ENCODE measurements at regions not wholly inside any gene's neighbourhood (a gene's known extent, or its start where the extent isn't known, plus 50 kb on each side); places are given as distances from the start of the nearest gene placed in this dataset.

DNA sequence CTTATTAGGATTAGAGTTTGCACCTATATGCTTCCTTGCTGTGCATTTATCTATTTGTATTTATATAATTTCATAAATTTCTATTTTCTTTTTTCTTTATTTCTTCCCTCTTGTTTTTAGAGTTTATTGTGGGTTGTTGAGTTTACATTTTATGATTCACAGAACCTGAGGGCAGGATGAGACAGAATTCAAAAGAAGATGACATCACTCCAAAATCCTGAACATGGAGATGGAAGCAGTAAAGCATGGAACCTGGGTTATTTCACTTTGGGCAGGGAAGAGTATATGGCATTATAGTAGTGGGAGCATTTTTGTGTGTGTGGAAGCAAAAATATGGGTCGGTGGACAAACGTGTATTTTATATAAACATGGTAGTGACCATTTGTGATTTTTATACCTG, 157.5 kb downstream of the RFX6 start:
- no peak overlapping the region for H3K27ac Mint-ChIP-seq

DNA sequence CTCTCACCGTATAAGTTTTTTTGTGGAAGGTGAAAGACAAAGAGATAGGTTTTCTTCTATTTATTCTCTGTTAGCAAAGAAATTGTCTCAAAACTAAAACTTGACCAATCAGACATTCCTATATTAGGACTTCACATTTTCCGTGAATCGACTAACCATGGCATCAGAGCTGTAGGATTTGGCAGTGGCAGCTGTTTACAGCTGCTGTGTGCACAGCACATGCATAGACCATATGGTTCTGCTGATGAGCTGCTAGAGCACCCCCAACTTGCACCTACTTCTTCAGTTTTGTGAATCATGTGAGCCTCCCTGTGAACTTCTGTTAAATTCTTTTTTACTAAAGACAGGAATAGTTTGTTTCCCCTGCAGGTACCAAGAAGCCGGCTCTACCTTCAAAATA, 157.9 kb downstream of the RFX6 start:
- no peak for ATAC-seq
- no peaks in the 10 kb centered on the region for H3K36me3 Mint-ChIP-seq

More for the DNA sequence above, 157.5 kb downstream of the RFX6 start:
- peaks cover 8% of the 10 kb centered on the region for H3K9me3 Mint-ChIP-seq
- no peak overlapping the region for H3K4me3 Mint-ChIP-seq
- DNase-seq (ENCODE audit: low spot score in 2 of 2) = no peak
- H3K4me1 Mint-ChIP-seq = no peaks in the 10 kb centered on the region
- ATAC-seq = no peak
- H3K36me3 Mint-ChIP-seq = no peaks in the 10 kb centered on the region

DNA sequence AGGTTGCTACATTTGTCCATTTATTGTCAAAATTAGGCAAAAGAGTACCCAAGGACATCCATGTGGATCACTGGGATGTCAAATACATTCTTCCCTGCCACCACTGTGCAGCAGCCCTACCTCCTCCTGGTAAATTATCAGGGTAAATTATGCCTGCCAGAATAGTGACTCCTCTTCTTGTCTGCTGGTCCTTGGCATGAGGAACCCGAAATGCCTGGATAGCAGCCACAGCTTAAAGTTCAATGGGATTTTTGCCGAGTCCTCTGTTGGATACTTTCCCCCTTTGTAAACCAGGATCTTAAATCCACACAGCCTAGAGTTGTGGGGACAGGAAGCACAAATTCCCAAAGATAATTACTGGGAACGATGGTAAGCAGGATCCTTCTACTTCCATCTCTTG, 173.3 kb downstream of the RFX6 start:
- Mint-ChIP-seq H3K9me3 (peaks cover 15% of the 10 kb centered on the region), H3K27ac (no peak overlapping the region), H3K4me3 (no peak overlapping the region), H3K4me1 (no peaks in the 10 kb centered on the region), H3K36me3 (no peaks in the 10 kb centered on the region)
- ATAC-seq = no peak
- no peak for DNase-seq (ENCODE audit: low spot score in 2 of 2)

More for the DNA sequence above, 157.9 kb downstream of the RFX6 start:
- H3K4me3 Mint-ChIP-seq = no peak overlapping the region
- H3K9me3 Mint-ChIP-seq = peaks cover 8% of the 10 kb centered on the region
- H3K4me1 Mint-ChIP-seq = no peaks in the 10 kb centered on the region
- DNase-seq (ENCODE audit: low spot score in 2 of 2) = no peak
- no peak overlapping the region for H3K27ac Mint-ChIP-seq

DNA sequence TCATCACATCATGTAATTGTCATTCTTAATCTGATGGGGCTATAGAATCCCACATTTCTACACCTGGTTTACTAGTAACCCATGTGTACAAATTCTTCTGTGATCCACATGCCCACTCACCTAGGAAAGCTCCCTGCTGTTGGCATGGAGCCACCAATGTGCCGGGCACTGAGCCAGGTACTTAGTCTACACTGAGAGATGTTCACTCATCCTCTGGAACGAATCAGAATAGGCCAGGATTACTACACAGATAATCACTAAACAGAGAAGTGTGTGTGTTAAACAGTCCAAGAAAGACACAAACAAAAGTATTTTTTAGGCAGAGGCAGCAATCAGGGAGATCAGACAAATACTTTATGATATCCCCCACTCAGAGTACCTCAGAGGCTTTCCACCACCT, 193.2 kb upstream of the VGLL2 start:
- Mint-ChIP-seq H3K27ac (no peak overlapping the region), H3K4me1 (no peaks in the 10 kb centered on the region), H3K4me3 (no peak overlapping the region), H3K9me3 (peaks cover 12% of the 10 kb centered on the region), H3K36me3 (no peaks in the 10 kb centered on the region)
- DNase-seq (ENCODE audit: low spot score in 2 of 2) (no peak), ATAC-seq (no peak)

DNA sequence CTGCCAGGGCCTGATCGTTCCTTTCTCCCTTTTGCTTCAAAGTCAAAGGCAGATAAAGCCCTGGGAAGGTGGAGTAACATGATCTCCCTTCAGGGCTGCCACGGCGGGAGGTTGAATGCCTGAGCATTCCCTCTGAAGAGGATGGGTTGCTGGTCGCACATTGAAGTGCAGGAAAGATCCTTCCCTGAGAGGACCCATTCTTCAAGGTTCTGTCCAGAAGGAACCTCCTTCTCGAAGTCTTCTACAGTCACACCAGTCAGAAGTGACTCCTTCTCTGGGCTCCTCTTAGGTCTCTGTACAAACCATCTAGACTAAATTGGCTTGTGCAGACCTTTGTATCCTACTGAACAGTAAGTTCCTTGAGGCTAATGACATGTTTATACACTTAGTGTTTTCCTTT, 192.6 kb upstream of the VGLL2 start:
- peaks cover 12% of the 10 kb centered on the region for H3K9me3 Mint-ChIP-seq

DNA sequence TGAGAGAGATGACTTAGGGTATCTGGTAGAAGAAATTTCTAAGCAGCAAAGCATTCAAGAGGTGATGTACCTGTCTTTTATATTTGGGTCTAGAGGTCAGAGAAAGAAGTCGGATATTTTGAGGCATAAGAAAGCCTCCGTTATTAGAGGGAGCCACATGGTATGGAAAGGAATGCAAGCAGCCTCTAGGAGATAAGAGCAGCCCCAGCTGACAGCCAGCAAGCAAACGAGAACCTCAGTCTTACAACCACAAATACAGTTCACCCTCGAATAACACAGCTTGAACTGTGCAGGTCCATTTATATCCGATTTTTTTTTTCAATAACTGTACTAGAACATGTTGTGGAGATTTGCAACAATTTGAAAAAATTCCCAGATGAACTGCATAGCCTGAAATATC, 190.7 kb upstream of the VGLL2 start:
- DNase-seq (ENCODE audit: low spot score in 2 of 2) (no peak), ATAC-seq (no peak)
- H3K4me1 Mint-ChIP-seq = no peaks in the 10 kb centered on the region
- H3K36me3 Mint-ChIP-seq = no peaks in the 10 kb centered on the region
- no peak overlapping the region for H3K27ac Mint-ChIP-seq
- H3K4me3 Mint-ChIP-seq = no peak overlapping the region
- H3K9me3 Mint-ChIP-seq = peaks cover 12% of the 10 kb centered on the region

More for the DNA sequence above, 192.6 kb upstream of the VGLL2 start:
- H3K36me3 Mint-ChIP-seq = no peaks in the 10 kb centered on the region
- H3K27ac Mint-ChIP-seq = no peak overlapping the region
- H3K4me3 Mint-ChIP-seq = no peak overlapping the region
- no peak for DNase-seq (ENCODE audit: low spot score in 2 of 2)
- no peaks in the 10 kb centered on the region for H3K4me1 Mint-ChIP-seq
- no peak for ATAC-seq

DNA sequence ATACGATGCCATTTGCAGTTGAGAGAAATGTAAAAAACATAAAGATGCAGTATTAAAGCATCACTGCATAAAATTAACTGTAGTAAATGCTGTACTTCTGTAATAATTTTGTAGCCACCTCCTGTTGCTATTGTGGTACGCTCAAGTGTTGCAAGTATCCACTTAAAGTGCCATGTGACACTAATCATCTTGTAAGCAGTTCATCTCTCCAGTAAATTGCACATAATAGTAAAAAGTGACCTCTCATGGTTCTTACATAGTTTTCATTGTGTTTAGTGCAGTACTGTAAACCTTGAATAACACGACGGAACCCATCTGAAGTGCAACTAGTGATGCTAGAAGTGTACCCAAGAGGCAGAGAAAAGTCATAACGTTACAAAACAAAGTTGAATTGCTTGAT, 190.1 kb upstream of the VGLL2 start:
- no peak overlapping the region for H3K4me3 Mint-ChIP-seq
- no peak for DNase-seq (ENCODE audit: low spot score in 2 of 2)
- H3K4me1 Mint-ChIP-seq = no peaks in the 10 kb centered on the region
- H3K9me3 Mint-ChIP-seq = peaks cover 12% of the 10 kb centered on the region
- H3K36me3 Mint-ChIP-seq = no peaks in the 10 kb centered on the region
- ATAC-seq = no peak
- H3K27ac Mint-ChIP-seq = no peak overlapping the region

DNA sequence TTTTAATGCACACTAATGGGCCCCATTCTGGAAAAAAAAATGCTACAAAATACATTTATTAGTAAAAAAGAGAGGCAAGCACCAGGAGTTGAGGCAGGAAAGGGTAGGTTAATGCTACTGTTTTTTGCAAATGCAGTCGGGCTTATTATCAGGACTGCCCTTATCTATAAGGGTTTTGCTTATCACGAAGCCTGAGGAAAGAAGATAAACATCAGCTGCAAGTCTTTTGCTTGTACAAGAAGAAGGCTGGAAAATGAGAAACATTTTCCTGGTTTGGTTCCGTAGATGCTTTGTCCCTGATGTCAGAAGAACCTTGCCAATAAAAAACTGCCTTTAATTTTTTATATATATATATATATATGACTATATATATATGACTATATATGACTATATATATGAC, 189.3 kb upstream of the VGLL2 start:
- Mint-ChIP-seq H3K36me3 (no peaks in the 10 kb centered on the region), H3K27ac (no peak overlapping the region), H3K9me3 (peaks cover 12% of the 10 kb centered on the region), H3K4me1 (no peaks in the 10 kb centered on the region), H3K4me3 (no peak overlapping the region)
- ATAC-seq (no peak), DNase-seq (ENCODE audit: low spot score in 2 of 2) (no peak)

DNA sequence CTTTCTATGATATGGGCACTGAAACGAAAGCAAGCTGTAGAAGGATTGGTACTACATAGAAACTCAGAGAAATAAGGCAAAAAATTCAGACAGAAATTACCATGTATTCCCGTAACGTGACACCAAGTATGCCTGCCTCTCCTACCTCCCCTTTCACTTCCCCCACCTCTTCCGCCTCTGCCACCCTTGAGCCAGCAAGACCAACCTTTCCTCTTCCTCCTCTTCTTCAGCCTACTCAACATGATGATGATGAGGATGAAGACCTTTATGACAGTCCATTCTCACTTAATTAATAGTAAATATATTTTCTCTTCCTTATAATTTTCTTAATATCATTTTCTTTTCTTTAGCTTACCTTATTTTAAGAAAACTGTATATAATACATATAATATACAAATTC, 188.1 kb upstream of the VGLL2 start:
- H3K36me3 Mint-ChIP-seq = no peaks in the 10 kb centered on the region
- no peak overlapping the region for H3K4me3 Mint-ChIP-seq
- H3K4me1 Mint-ChIP-seq = no peaks in the 10 kb centered on the region
- ATAC-seq = no peak
- peaks cover 12% of the 10 kb centered on the region for H3K9me3 Mint-ChIP-seq
- H3K27ac Mint-ChIP-seq = no peak overlapping the region
- DNase-seq (ENCODE audit: low spot score in 2 of 2) = no peak

DNA sequence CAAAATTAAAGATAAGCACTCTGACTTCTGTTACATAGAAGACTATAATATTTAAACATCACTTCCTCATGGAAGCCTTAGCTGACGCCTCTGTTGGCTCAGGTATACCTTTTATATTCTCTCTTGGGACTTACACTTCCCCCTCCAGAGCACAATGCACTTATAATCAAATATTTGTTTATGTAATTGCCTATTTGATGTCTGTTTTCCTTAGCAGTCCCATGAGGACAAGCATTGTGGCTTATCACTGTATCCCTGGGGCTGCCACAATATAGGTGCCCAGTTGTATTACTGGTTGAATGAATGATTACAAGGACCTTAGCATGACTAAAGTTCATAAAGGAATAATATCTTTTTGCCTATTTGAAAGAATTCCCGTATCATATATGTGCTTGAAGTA, 186.7 kb upstream of the VGLL2 start:
- ATAC-seq (no peak), DNase-seq (ENCODE audit: low spot score in 2 of 2) (no peak)
- no peaks in the 10 kb centered on the region for H3K4me1 Mint-ChIP-seq
- H3K4me3 Mint-ChIP-seq = no peak overlapping the region
- peaks cover 9% of the 10 kb centered on the region for H3K9me3 Mint-ChIP-seq
- H3K36me3 Mint-ChIP-seq = no peaks in the 10 kb centered on the region
- no peak overlapping the region for H3K27ac Mint-ChIP-seq

DNA sequence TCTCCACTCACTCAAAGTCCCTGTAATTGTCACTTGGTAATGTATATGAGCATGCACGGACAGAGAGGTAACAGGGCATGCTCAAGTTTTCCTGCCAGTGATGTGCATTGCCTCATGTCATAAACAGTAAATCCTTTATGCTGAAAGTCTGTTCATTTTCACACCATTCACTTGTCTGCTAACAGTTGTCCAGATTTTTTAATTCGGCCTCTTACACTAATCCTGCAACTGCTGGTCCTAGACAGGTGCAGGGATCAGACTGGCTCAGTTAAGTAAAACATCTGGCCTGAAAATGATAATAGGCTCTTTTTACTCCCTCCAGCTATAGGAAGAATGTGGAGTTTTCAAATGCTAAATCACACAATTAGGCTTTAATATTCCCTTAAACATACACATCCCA, 185.4 kb upstream of the VGLL2 start:
- H3K27ac Mint-ChIP-seq = no peak overlapping the region
- no peak for ATAC-seq
- no peak overlapping the region for H3K4me3 Mint-ChIP-seq

DNA sequence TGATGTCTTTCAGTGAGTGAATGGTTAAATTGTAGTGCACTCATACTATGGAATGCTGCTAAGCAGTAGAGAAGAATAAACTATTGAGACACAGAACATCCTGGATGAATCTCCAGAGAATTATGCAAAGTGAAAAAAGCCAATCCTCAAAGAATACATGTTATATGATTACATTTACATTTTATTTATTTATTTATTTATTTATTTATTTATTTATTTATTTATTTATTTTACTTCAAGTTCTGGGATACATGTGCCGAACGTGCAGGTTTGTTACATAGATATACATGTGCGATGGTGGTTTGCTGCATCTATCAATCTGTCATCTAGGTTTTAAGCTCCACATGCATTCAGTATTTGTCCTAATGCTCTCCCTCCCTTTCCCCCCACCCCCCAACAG, 175.8 kb upstream of the VGLL2 start:
- Mint-ChIP-seq H3K36me3 (no peaks in the 10 kb centered on the region), H3K27ac (no peak overlapping the region), H3K4me3 (no peak overlapping the region), H3K4me1 (no peaks in the 10 kb centered on the region), H3K9me3 (peaks cover 8% of the 10 kb centered on the region)
- DNase-seq (ENCODE audit: low spot score in 2 of 2) (no peak), ATAC-seq (no peak)

More for the DNA sequence above, 185.4 kb upstream of the VGLL2 start:
- DNase-seq (ENCODE audit: low spot score in 2 of 2) = no peak
- no peaks in the 10 kb centered on the region for H3K36me3 Mint-ChIP-seq
- H3K9me3 Mint-ChIP-seq = peaks cover 4% of the 10 kb centered on the region
- H3K4me1 Mint-ChIP-seq = no peaks in the 10 kb centered on the region

DNA sequence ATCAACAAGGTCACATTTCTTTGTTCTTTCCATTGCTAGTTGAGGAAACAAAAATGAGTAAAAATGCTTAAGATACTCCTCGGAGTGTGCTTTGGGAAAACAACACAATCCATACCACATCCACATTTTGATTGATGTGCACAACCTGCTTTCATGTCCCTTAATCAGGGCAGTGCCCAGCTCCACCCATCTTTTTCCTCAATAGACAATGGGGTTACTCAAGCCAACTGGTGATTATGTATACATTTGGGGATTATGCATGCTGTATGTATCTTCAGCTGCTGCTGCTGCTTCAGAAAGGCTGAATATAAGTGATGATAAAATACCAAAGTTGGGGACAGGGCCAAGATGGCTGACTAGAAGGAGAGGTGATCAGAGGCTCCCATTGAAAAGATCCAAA, 155.2 kb upstream of the VGLL2 start:
- DNase-seq (ENCODE audit: low spot score in 2 of 2) (no peak), ATAC-seq (no peak)
- Mint-ChIP-seq H3K4me3 (no peak overlapping the region), H3K36me3 (no peaks in the 10 kb centered on the region), H3K9me3 (peaks cover 11% of the 10 kb centered on the region), H3K4me1 (no peaks in the 10 kb centered on the region), H3K27ac (no peak overlapping the region)

DNA sequence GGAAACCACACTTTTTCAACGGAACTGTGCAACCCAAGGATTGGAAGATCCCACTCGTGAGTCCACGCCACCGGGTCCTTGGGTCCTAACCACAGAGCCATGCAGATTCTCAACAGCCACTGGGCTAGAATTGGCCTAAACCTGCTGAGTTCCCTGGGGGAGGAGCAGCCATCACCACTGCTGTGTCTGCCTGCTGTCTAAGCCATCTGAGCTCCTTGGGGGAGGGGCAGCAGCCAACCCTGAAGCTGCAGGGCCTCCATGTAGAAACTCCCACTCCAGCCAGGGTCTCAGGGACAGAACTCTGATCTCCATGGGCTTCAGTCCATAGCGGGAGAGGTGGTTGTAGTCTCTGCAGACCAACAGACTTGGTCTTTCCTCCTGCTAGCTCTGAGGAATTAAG, 154.6 kb upstream of the VGLL2 start:
- Mint-ChIP-seq H3K36me3 (no peaks in the 10 kb centered on the region), H3K4me3 (no peak overlapping the region), H3K9me3 (peaks cover 11% of the 10 kb centered on the region), H3K27ac (no peak overlapping the region), H3K4me1 (no peaks in the 10 kb centered on the region)
- ATAC-seq (peak; percentile 24), DNase-seq (ENCODE audit: low spot score in 2 of 2) (no peak)

DNA sequence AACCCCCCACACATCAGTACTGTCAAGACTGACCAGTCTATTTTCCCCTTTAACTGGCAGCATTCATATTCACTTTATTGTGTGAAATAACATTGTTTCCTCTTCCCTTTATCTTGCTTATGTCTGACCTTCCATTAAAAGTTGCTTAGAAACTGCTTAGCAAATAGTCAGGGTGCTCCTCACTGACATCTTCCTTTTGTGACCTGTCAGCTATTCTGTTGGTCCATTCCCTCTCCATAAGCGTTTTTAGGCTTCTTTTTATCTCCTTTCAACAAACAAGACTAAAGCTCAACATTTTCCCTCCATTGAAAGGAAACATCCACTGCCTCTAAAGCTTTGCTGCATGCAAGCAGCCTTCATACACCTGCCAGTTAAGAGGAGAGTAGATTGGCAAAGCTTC, 147.7 kb upstream of the VGLL2 start:
- Mint-ChIP-seq H3K36me3 (no peaks in the 10 kb centered on the region), H3K4me3 (no peak overlapping the region), H3K27ac (no peak overlapping the region), H3K9me3 (peaks cover 7% of the 10 kb centered on the region), H3K4me1 (no peaks in the 10 kb centered on the region)
- ATAC-seq (no peak), DNase-seq (ENCODE audit: low spot score in 2 of 2) (no peak)

DNA sequence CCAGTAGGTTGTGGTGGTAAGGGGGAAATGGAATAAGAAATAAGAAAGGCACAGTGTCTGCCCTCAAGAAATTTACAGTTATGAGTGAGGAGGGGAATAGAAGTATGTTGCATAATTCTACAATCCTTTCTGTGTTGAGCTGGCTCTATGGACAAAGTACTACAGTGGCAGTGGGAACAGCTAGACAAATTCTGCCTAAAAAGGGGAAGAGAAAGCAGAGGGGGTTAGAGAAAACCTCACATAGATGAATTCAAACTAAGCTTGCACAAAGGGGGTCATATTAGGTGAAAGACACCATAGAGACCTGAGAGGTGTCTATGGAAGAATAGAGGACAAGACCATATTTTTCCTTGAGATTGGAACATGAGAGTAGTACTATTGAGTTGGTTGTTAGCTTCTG, 146.9 kb upstream of the VGLL2 start:
- H3K4me3 Mint-ChIP-seq = no peak overlapping the region
- no peak overlapping the region for H3K27ac Mint-ChIP-seq
- H3K4me1 Mint-ChIP-seq = no peaks in the 10 kb centered on the region
- no peaks in the 10 kb centered on the region for H3K36me3 Mint-ChIP-seq
- H3K9me3 Mint-ChIP-seq = peaks cover 7% of the 10 kb centered on the region
- ATAC-seq = no peak
- DNase-seq (ENCODE audit: low spot score in 2 of 2) = no peak

DNA sequence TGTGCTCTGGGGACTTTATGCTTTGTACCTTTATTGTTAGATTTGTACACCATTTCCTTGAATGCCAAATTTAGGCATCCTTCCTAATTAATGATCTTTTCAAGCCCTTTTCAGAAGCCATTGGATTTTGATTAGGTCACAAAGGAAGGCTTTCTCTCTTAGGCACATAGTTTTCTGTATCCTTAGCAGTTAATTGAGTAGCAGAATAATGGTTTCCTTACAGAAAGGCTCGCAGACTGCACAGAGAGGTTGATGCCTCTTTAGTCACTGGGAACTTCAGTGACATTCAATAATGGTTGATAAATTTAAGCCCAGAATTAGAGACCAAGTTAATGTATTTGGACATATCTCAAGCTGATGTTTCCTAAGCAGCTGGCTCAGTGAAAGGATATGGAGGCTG, 139.1 kb upstream of the VGLL2 start:
- no peak for ATAC-seq

More for the DNA sequence above, 139.1 kb upstream of the VGLL2 start:
- no peaks in the 10 kb centered on the region for H3K4me1 Mint-ChIP-seq
- DNase-seq (ENCODE audit: low spot score in 2 of 2) = no peak
- H3K27ac Mint-ChIP-seq = no peak overlapping the region
- H3K36me3 Mint-ChIP-seq = no peaks in the 10 kb centered on the region
- no peak overlapping the region for H3K4me3 Mint-ChIP-seq
- H3K9me3 Mint-ChIP-seq = no peaks in the 10 kb centered on the region
